Suppressor macrophage (primary cell): ENCODE measurements at regions not wholly inside any gene's neighbourhood (a gene's known extent, or its start where the extent isn't known, plus 50 kb on each side); places are given as distances from the start of the nearest gene placed in this dataset.
"Not testable (repeated sequence)": the region's sequence is repeated elsewhere in the genome, so short reads cannot be mapped to it uniquely, and the experiment has no call there.

Experiments used
- DNase-seq, 4 experiments: peaks; one replicate each; pipeline ENCODE4 v3.0.0-alpha.2; 2020 to 2022

GRCh38 chr16:77488652-77489051 lies 53.8 kb upstream of the ADAMTS18 start:
- DNase-seq: no peak

- DNase-seq: no peak
Measured at GRCh38 chr16:77491091-77491490, 56.3 kb upstream of the ADAMTS18 start.

- no peak for DNase-seq
Measured at GRCh38 chr16:77496934-77497333, 62.1 kb upstream of the ADAMTS18 start.

GRCh38 chr16:77499373-77500285 lies 64.8 kb upstream of the ADAMTS18 start:
- no peak for DNase-seq

GRCh38 chr16:77500286-77500598 lies 65.4 kb upstream of the ADAMTS18 start:
- DNase-seq: no peak

GRCh38 chr16:77500934-77501664 lies 66.3 kb upstream of the ADAMTS18 start:
- DNase-seq: no peak

- no peak for DNase-seq
Measured at GRCh38 chr16:77502448-77502847, 67.6 kb upstream of the ADAMTS18 start.

- DNase-seq: not testable (repeated sequence)
Measured at GRCh38 chr16:77506492-77506891, 71.7 kb upstream of the ADAMTS18 start.

- DNase-seq: no peak
Measured at GRCh38 chr16:77509051-77509450, 74.2 kb upstream of the ADAMTS18 start.

GRCh38 chr16:77509796-77510195 lies 75.0 kb upstream of the ADAMTS18 start:
- no peak for DNase-seq

GRCh38 chr16:77511053-77511452 lies 76.2 kb upstream of the ADAMTS18 start:
- DNase-seq: no peak

- no peak for DNase-seq
Measured at GRCh38 chr16:77514500-77515220, 79.8 kb upstream of the ADAMTS18 start.

GRCh38 chr16:77525226-77525625 lies 90.4 kb upstream of the ADAMTS18 start:
- not testable (repeated sequence) for DNase-seq

GRCh38 chr16:77531752-77532151 lies 96.9 kb upstream of the ADAMTS18 start:
- no peak for DNase-seq

- no peak for DNase-seq
Measured at GRCh38 chr16:77536809-77537208, 102.0 kb upstream of the ADAMTS18 start.

GRCh38 chr16:77539421-77540034 lies 104.7 kb upstream of the ADAMTS18 start:
- no peak for DNase-seq

GRCh38 chr16:77540646-77541045 lies 105.8 kb upstream of the ADAMTS18 start:
- DNase-seq: no peak

- no peak for DNase-seq
Measured at GRCh38 chr16:77541165-77541564, 106.3 kb upstream of the ADAMTS18 start.

- DNase-seq: no peak
Measured at GRCh38 chr16:77548151-77548550, 113.3 kb upstream of the ADAMTS18 start.

GRCh38 chr16:77548766-77549165 lies 113.9 kb upstream of the ADAMTS18 start:
- no peak for DNase-seq

- no peak for DNase-seq
Measured at GRCh38 chr16:77549876-77550275, 115.0 kb upstream of the ADAMTS18 start.

- DNase-seq: no peak
Measured at GRCh38 chr16:77551357-77551756, 116.5 kb upstream of the ADAMTS18 start.

GRCh38 chr16:77553130-77553529 lies 118.3 kb upstream of the ADAMTS18 start:
- no peak for DNase-seq
